ENCODE measurements at regions not wholly inside any gene's neighbourhood (a gene's known extent, or its start where the extent isn't known, plus 50 kb on each side); places are given as distances from the start of the nearest gene placed in this dataset.

- no peak overlapping the region for H3K56ac ChIP-seq (ENCODE audit: insufficient read length, low read depth, low read length)
- peaks cover 14% of the 10 kb centered on the region for H3K4me1 ChIP-seq (ENCODE audit: insufficient read depth, low read length)
- H3K4me1 Mint-ChIP-seq, result peaks cover 46 to 54% of the 10 kb centered on the region in 2 experiments
- H3K79me1 ChIP-seq (ENCODE audit: insufficient read depth, low read depth, low read length, poor library complexity, severe bottlenecking), result no peaks in the 10 kb centered on the region
- H4K5ac ChIP-seq (ENCODE audit: insufficient read length, low read depth, low read length), result no peak overlapping the region
- no peak overlapping the region for H3K27ac ChIP-seq (ENCODE audit: insufficient read length, low read depth, low read length)
- WGBS (ENCODE audit: extremely low coverage, insufficient read length, low lambda C conversion rate), result no CpG with 5 or more reads among the region's 16 CpGs
- H2AK5ac ChIP-seq (ENCODE audit: insufficient read length, low read length), result no peak overlapping the region
- H3K27me3 Mint-ChIP-seq (ENCODE audit: low read depth), result peaks cover 20% of the 10 kb centered on the region
- no peaks in the 10 kb centered on the region for H3K36me3 Mint-ChIP-seq (ENCODE audit: insufficient read depth in 1 of 3, low read depth in 3 of 3)
- H3K4ac ChIP-seq (ENCODE audit: low read depth, low read length), result no peak overlapping the region
- no peak overlapping the region for H2BK15ac ChIP-seq (ENCODE audit: low read depth, low read length)
- no peaks in the 10 kb centered on the region for H4K20me1 ChIP-seq (ENCODE audit: control insufficient read depth, insufficient read depth, insufficient read length)
- H2BK5ac ChIP-seq (ENCODE audit: insufficient read length, low read length), result no peak overlapping the region
- no peak overlapping the region for H2AFZ ChIP-seq (ENCODE audit: low read length)
- H3K23ac ChIP-seq (ENCODE audit: insufficient read length, low read depth, low read length), result no peak overlapping the region
- no peak for TF ChIP-seq CTCF (conservative IDR thresholded peaks at IDR 0.05)
- no peak overlapping the region for H3T11ph ChIP-seq (ENCODE audit: low read length)
- no peak overlapping the region for H3K4me2 ChIP-seq (ENCODE audit: insufficient read depth, insufficient read length, low read length)
- no peak overlapping the region for H3K27ac Mint-ChIP-seq
- H3K23me2 ChIP-seq (ENCODE audit: insufficient read length, low read depth, low read length, poor library complexity, severe bottlenecking), result no peaks in the 10 kb centered on the region
- H3K18ac ChIP-seq (ENCODE audit: insufficient read length, low read depth, low read length), result no peak overlapping the region
- peaks cover under 1 to 5% of the 10 kb centered on the region in 2 experiments; a peak in 3 of 5 replicates for H3K9me3 Mint-ChIP-seq
- H4K8ac ChIP-seq (replicated peaks; ENCODE audit: insufficient read length, low read depth, low read length), result no peak overlapping the region
- no peak for DNase-seq
- H3K27me3 ChIP-seq (ENCODE audit: insufficient read depth, low read length), result no peaks in the 10 kb centered on the region
- H3K79me2 ChIP-seq (ENCODE audit: insufficient read depth, low read length), result no peaks in the 10 kb centered on the region
- H3K14ac ChIP-seq (ENCODE audit: insufficient read depth, low read length), result no peak overlapping the region
- H3K4me3 Mint-ChIP-seq, result peak overlapping the region in 1 of 2 experiments; percentile 38; a peak in 2 of 5 replicates
- no peaks in the 10 kb centered on the region for H3K9me3 ChIP-seq (ENCODE audit: control insufficient read depth, low read depth, low read length)
- no peak overlapping the region for H2BK12ac ChIP-seq (ENCODE audit: insufficient read length, low read depth, low read length)
- no peak overlapping the region for H2BK120ac ChIP-seq (ENCODE audit: low read depth, low read length, poor library complexity, severe bottlenecking)
- H2BK20ac ChIP-seq (ENCODE audit: low read depth, low read length, poor library complexity, severe bottlenecking), result no peak overlapping the region
- no peak overlapping the region for H3K9ac ChIP-seq (ENCODE audit: extremely low read depth, insufficient read length, low read length)
- no peak overlapping the region for H4K91ac ChIP-seq (ENCODE audit: insufficient read length, low read depth, low read length)
Observed at GRCh38 chr15:77542491-77543001, 90.2 kb downstream of the LINGO1 start.

Measured in H9 (cell line).